GM06990 (cell line): ENCODE measurements at regions not wholly inside any gene's neighbourhood (a gene's known extent, or its start where the extent isn't known, plus 50 kb on each side); places are given as distances from the start of the nearest gene placed in this dataset.

ENCODE experiments used
- DNase-seq: peaks from one replicate; pipeline ENCODE4 v3.0.0-alpha.2; 2011; ENCODE audit not compliant: insufficient read length; ENCODE audit errors: extremely low read depth
- H3K27me3 ChIP-seq: replicated peaks from 2 replicates; pipeline ENCODE4 v1.6.0; 2011; ENCODE audit warnings: low read length; ENCODE audit not compliant: control insufficient read depth, insufficient read depth
- H3K36me3 ChIP-seq: 2 replicates; pipeline ENCODE4 v1.5.1; 2011; ENCODE audit warnings: low read length; ENCODE audit not compliant: control insufficient read depth, insufficient read depth
- H3K4me3 ChIP-seq: replicated peaks from 2 replicates; pipeline ENCODE4 v1.5.1; 2011; ENCODE audit warnings: low read depth, mild to moderate bottlenecking, control low read depth, low read length
- CTCF ChIP-seq: IDR thresholded peaks from 2 replicates; pipeline ENCODE4 v1.5.1; 2011; ENCODE audit warnings: low read length, control low read depth, mild to moderate bottlenecking, inconsistent platforms; ENCODE audit not compliant: insufficient read depth, poor library complexity, severe bottlenecking

DNA sequence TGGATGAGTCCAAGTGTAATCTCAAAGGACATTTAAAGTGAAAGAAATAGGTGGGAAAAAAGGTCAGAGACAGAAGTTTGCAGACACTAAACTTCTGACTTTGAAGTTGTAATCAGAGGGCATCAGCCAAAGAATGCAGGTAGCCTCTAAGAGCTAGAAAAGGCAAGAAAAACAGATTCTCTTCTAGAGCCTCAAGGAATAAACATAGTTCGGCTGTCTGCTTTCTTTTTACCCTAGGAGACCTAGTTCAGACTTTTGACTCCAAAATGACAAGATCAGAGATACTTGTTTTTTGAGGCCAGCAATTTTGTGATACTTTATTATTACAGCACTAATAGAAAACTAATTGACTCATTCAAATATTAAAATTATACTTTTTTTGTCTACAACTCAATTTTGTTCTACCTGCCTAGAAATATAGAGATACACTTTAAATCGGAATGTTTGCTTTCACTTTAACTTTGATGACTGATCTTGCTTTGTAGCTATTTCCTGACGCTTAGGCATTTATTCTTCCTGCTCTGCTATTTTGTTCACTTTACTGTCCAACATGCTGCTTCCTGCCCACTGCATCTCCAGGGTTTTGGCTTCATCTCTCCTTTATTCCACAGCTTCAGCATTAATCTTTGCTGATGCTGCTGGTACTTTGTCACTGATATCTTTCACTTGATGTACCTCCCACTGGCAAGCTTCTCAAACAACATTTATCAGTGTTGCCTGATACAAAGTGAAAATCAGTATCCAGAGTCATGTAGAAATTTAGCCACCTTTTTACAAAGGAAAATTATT, 272.5 kb downstream of the DSEL start:
- no peak for DNase-seq
- Histone ChIP-seq H3K4me3 (no peak overlapping the region), H3K27me3 (no peaks in the 10 kb centered on the region), H3K36me3 (no peaks in the 10 kb centered on the region)
- TF ChIP-seq CTCF: no peak

DNA sequence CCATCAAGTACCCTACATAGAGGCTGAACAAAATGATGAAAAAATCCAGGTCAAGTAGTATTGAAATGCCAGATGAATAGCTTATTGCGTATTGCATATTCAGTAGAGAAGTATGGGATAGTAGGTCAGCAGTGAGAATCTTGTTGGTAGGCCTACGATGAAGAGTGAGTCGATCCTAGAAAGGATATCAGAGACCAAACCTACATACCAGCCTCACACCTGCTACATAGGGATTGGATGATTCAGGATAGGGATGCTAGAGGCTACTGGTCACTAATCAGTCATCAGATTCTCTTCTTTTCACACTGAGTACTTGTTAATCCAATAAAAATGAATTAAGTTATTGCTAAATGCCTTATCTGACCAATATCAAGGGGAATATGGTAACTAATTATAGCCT, 274.5 kb downstream of the DSEL start:
- DNase-seq: no peak
- H3K4me3 ChIP-seq: no peak overlapping the region
- no peak for TF ChIP-seq CTCF
- H3K36me3 ChIP-seq: no peaks in the 10 kb centered on the region
- H3K27me3 ChIP-seq: no peaks in the 10 kb centered on the region

DNA sequence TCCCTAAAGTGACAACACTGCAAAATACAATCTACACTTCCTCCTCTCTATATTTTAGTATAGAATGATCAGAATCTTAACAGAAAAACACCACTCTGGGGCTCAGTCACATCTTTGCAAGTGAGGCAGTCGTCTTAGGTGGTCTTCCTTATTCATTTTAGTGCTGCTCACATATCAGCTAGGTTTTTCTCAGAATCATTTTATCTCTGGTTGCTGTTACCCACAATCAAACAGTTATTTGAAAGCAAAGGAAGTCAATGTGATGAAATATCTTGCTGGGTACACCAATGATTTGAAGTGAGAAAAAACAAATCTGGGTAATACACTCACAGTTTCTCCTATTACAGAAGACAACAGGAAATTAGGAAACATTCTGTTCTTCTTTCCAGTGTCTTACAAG, 275.2 kb downstream of the DSEL start:
- no peak for DNase-seq
- no peaks in the 10 kb centered on the region for H3K27me3 ChIP-seq
- H3K36me3 ChIP-seq: no peaks in the 10 kb centered on the region
- no peak for TF ChIP-seq CTCF
- no peak overlapping the region for H3K4me3 ChIP-seq

DNA sequence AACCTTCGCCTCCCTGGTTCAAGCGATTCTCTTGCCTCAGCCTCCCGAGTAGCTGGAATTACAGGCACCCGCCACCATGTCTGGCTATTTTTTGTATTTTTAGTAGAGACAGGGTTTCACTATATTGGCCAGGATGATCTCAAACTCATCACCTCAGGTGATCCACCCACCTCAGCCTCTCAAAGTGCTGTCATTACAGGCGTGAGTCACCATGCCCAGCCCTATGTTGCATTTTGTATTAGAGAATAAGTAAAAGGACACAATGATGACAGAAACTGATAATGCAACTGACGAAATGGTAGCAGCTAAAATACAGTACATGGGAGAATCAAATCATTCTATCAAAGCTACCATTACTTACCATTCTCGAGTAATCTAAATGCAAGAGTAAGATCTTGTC, 276.7 kb downstream of the DSEL start:
- DNase-seq: no peak
- Histone ChIP-seq H3K36me3 (no peaks in the 10 kb centered on the region), H3K4me3 (no peak overlapping the region), H3K27me3 (no peaks in the 10 kb centered on the region)
- no peak for TF ChIP-seq CTCF

DNA sequence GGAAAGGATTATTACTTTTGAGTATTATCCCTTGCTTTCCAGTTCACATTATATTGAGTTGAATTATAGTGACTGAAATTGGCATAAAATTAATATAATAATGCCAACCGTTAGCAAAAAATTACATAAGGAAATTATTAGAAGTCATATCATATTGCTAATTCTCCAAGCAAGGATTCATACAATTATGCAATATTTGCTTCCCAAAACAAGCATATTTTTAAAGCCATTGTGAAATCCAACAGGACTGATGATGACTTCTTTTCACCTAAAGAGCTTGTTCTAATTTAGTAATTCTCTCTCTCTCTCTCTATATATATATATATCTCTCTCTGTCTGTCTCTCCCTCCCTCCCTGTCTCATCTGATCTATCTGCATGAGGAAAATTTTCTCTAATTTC, 283.5 kb downstream of the DSEL start:
- Histone ChIP-seq H3K36me3 (no peaks in the 10 kb centered on the region), H3K4me3 (no peak overlapping the region), H3K27me3 (no peaks in the 10 kb centered on the region)
- DNase-seq: no peak
- no peak for TF ChIP-seq CTCF

DNA sequence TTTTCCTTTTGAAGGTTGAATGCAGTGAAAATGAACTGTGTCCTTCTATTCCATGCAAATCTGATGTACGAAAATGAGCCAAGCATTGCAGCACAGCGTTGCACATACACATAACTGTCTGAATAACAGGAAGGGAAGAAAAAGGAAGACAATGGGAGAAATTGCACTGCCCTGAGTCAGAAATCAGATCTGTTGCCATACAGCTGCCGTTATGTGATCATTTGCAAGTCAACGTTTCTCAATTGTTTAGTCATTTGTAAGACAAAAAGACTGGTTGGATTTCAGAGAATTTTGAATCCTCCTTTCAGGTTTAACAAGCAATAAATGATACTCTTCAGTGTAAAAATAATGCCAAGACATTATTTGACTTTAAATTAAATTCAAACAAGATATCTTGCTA, 284.1 kb downstream of the DSEL start:
- no peaks in the 10 kb centered on the region for H3K36me3 ChIP-seq
- H3K4me3 ChIP-seq: no peak overlapping the region
- H3K27me3 ChIP-seq: no peaks in the 10 kb centered on the region
- TF ChIP-seq CTCF: no peak
- no peak for DNase-seq
